ENCODE measurements at regions not wholly inside any gene's neighbourhood (a gene's known extent, or its start where the extent isn't known, plus 50 kb on each side); places are given as distances from the start of the nearest gene placed in this dataset.

- no peaks in the 10 kb centered on the region for H3K79me2 ChIP-seq (replicated peaks; ENCODE audit: insufficient read depth)
- H3K27ac ChIP-seq (ENCODE audit: low read depth), result no peak overlapping the region
- no peaks in the 10 kb centered on the region for H4K20me1 ChIP-seq (replicated peaks; ENCODE audit: insufficient read depth)
- no peaks in the 10 kb centered on the region for H3K4me1 ChIP-seq (ENCODE audit: insufficient read depth)
- H3K36me3 ChIP-seq (ENCODE audit: insufficient read depth), result no peaks in the 10 kb centered on the region
- Mint-ChIP-seq H3K27me3 (ENCODE audit: insufficient read depth, low read depth, poor library complexity) (peaks cover 4% of the 10 kb centered on the region), H3K9me3 (no peaks in the 10 kb centered on the region; the same call in 2 of the 3 replicates), H3K36me3 (ENCODE audit: low read depth) (no peaks in the 10 kb centered on the region; the same call in 2 of the 3 replicates), H3K4me3 (no peak overlapping the region), H3K27ac (no peak overlapping the region), H3K4me1 (peaks cover 16% of the 10 kb centered on the region)
- H3K4me2 ChIP-seq, result no peak overlapping the region
- H3F3A ChIP-seq (replicated peaks; ENCODE audit: low read depth), result no peaks in the 10 kb centered on the region
- ATAC-seq, result no peak
- TF ChIP-seq STAT1 (IDR thresholded peaks at IDR 0.05; ENCODE audit: unreplicated experiment) (no peak), EZH2phosphoT487 (IDR thresholded peaks at IDR 0.05; ENCODE audit: unreplicated experiment) (no peak), REST (IDR thresholded peaks at IDR 0.05; ENCODE audit: unreplicated experiment) (no peak), POLR2AphosphoS5 (IDR thresholded peaks at IDR 0.05; ENCODE audit: low read depth) (no peak), ZNF114 (CRISPR knock-in tag; IDR thresholded peaks at IDR 0.05) (no peak), EZH2 (IDR thresholded peaks at IDR 0.05; ENCODE audit: low read depth, unreplicated experiment) (no peak)
- H3K4me3 ChIP-seq, result no peak overlapping the region
- no peak for DNase-seq (ENCODE audit: low spot score)
- H3K9me2 ChIP-seq (ENCODE audit: insufficient read depth), result 0 out of 2 replicates have a peak, but pooled peaks cover 6% of the 10 kb centered on the region
- no peak overlapping the region for H2AFZ ChIP-seq
- H3K27me3 ChIP-seq (ENCODE audit: insufficient read depth), result no peaks in the 10 kb centered on the region
Measured at GRCh38 chr5:3031733-3032378, 280.4 kb upstream of the IRX2 start.

GRCh38 chr5:3030511-3031165 lies 279.2 kb upstream of the IRX2 start:
- Histone ChIP-seq H3K9me2 (ENCODE audit: insufficient read depth) (0 out of 2 replicates have a peak, but pooled peaks cover 6% of the 10 kb centered on the region), H3K27me3 (ENCODE audit: insufficient read depth) (no peaks in the 10 kb centered on the region), H3K4me3 (no peak overlapping the region), H3K27ac (ENCODE audit: low read depth) (no peak overlapping the region), H3K4me2 (no peak overlapping the region), H3K79me2 (replicated peaks; ENCODE audit: insufficient read depth) (no peaks in the 10 kb centered on the region), H3K4me1 (ENCODE audit: insufficient read depth) (no peaks in the 10 kb centered on the region), H4K20me1 (replicated peaks; ENCODE audit: insufficient read depth) (no peaks in the 10 kb centered on the region), H2AFZ (no peak overlapping the region), H3F3A (replicated peaks; ENCODE audit: low read depth) (no peaks in the 10 kb centered on the region), H3K36me3 (ENCODE audit: insufficient read depth) (no peaks in the 10 kb centered on the region)
- ATAC-seq (no peak), DNase-seq (ENCODE audit: low spot score) (no peak)
- Mint-ChIP-seq H3K27ac (no peak overlapping the region), H3K36me3 (ENCODE audit: low read depth) (no peaks in the 10 kb centered on the region; the same call in 2 of the 3 replicates), H3K4me1 (peaks cover 16% of the 10 kb centered on the region), H3K27me3 (ENCODE audit: insufficient read depth, low read depth, poor library complexity) (peaks cover 6% of the 10 kb centered on the region), H3K9me3 (no peaks in the 10 kb centered on the region; the same call in 2 of the 3 replicates), H3K4me3 (no peak overlapping the region)
- no peak for TF ChIP-seq ZNF462 (CRISPR knock-in tag; IDR thresholded peaks at IDR 0.05)
- TF ChIP-seq ETS1 (IDR thresholded peaks at IDR 0.05), result no peak
